HG02798 (cell line): ENCODE measurements at regions not wholly inside any gene's neighbourhood (a gene's known extent, or its start where the extent isn't known, plus 50 kb on each side); places are given as distances from the start of the nearest gene placed in this dataset.
"Not testable (repeated sequence)": the region's sequence is repeated elsewhere in the genome, so short reads cannot be mapped to it uniquely, and the experiment has no call there.

Source experiments
- ATAC-seq: cut with Tn5 transposase; IDR thresholded peaks from one replicate; pipeline ENCODE4 v1.9.1; 2021; ENCODE audit warnings: mild to moderate bottlenecking; ENCODE audit not compliant: unreplicated experiment, poor library complexity

DNA sequence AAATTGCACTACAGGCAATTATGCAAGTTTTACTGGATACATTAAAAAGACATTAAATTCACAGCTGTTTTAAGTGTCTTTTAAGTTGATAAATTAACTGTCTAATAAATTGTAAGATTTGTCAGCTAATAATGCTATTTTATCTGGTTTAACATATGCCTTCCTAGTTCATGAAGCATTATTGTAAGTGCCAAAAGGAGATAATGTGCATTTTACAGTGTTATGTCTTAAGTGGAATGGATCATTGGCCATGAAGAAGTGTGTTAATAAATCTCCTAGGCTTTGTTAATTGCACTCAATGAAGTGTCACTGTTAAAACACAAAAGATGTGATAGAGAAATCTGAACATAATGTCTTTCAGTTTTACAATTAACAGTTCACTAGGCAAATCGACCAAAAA, 784.3 kb upstream of the POU3F4 start:
- ATAC-seq, result no peak

DNA sequence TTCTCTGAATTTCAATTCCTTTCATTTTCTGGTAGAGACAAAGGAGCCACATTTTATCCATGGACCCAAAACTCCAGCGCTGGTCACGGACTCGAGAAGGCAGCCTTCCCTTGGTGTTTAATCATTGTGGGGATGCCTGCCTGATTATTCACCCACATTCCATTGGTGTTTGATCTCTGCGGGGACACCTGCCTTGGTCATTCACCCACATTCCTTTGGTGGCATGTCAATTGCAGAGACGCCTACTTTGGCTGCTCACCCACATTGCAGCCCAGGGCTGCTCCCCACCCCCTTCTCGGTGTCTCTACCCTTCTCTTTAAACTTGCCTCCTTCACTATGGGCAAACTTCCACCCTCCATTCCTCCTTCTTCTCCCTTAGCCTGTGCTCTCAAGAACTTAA, 780.7 kb upstream of the POU3F4 start:
- ATAC-seq, result not testable (repeated sequence)

DNA sequence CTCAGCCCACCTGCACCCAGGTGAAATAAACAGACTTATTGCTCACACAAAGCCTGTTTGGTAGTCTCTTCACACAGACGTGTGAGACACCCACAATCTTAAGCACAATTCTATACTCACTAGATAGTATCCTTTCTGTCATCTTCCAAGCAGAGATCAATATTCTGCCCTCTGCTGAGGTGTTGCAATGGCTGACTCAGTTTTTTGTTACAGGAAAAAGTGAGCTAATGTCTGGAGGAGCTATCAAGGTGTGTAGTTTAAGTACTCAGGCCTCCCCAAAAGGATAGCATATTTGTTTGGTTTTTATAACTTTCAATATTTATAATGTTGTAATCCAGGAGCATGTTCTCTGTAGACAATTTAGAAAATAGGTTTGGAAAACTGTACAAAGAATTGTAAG, 775.2 kb upstream of the POU3F4 start:
- no peak for ATAC-seq

DNA sequence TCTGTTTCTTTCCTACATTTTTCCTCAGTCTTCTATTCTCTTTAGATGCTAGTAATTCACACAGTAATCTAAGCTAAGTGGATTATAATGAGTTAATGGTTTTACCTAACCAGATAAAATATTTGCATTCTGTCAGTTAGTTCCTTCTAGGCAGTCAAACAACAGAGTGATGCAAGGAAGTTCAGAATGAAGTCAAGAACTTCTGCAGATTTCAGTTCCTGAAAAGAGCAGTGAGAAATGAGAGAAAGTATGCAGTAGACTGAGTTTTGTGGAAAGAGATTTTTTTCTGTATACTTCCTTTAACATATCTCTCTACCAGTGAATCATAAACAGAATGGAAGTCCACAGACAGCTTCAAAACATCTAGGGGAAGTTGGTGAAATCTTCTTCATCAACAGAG, 774.0 kb upstream of the POU3F4 start:
- peak; percentile 35 for ATAC-seq

DNA sequence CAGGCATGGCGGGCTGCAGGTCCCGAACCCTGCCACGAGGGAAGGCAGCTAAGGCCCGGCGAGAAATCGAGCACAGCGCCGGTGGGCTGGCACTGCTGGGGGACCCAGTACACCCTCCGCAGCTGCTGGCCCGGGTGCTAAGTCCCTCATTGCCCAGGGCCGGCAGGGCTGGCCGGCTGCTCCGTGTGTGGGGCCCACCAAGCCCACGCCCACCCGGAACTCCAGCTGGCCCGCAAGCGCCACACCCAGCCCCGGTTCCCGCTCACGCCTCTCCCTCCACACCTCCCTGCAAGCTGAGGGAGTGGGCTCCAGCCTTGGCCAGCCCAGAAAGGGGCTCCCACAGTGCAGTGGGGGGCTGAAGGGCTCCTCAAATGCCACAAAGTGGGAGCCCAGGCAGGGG, 769.8 kb upstream of the POU3F4 start:
- ATAC-seq, result not testable (repeated sequence)

DNA sequence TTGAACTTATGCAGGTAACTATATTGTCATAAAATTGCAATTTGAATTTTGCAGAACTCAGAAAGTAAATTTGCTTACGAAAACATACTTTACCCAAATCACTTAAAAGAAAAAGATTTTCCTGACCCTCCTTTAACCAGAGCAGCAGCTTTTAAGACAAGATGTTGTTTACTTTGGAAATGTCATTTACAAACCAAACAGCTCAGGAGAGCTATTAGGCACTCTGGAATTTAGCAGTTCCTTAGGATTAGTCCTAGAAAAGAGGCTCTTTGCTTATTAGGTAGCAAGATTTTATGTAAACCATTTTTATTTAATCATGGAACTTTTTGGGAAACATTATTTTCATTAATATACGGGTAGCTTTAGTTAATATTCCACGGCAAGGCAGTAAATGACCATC, 765.7 kb upstream of the POU3F4 start:
- no peak for ATAC-seq

DNA sequence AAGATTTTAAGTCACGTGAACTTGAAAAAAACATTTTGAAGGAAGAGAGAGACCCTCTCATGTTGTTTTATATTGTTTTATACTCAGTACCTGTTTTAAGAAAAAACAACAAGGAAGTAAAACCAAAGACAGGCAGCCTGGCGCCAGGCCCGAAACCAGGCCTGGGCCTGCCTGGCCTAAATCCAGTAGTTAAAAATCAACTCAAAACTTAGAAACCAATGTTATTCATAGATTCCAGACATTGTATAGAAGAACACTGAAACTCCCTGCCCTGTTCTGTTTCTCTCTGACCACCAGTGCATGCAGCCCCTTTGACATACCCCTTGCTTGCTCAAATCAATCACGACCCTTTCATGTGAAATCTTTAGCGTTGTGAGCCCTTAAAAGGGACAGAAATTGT, 762.4 kb upstream of the POU3F4 start:
- not testable (repeated sequence) for ATAC-seq

DNA sequence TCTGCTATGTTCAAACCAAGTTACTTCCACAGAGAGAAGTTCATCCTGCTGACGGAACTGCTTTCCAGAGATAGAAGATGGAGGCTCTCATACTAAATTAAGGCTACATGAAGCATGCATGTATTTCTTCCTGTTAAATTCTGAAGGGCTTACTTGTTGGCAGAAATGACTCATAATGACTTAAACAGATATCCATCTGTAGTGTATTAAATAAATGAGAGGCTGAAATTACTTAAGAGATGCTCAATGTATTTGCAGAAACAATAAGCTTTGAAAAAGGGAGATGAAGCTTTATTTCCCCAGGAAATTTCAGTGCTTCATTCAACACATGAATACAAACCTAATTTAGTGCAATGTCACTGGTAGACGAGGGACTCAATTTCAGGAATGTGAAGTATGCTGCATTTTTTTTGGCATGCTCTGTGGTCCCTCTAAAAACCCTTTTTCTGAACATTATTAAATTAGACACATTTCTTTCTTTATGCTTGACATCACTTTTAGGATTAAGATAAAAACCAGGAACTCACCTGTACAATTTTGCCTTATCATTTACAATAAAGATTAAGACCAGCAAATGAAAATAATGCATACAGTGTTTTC, 759.1 kb upstream of the POU3F4 start:
- ATAC-seq, result no peak

DNA sequence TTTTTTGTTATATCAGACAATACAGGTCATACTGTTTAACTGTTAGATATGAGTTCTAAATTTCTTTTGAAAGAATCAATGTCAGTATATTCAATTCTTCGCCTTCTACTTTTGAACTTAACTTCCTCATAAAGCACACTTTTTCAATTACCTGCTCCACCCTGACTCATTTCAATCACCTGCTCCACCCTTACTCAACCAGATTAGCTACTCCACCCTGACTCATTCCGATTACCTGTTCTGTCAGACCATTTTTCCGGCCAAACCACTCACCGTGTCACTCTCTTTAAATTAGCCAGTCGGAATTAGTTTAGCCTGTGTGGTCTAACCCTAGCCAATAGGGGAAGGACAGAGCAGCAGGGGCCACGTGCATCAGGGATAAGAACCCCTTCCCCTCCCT, 751.8 kb upstream of the POU3F4 start:
- ATAC-seq, result no peak

DNA sequence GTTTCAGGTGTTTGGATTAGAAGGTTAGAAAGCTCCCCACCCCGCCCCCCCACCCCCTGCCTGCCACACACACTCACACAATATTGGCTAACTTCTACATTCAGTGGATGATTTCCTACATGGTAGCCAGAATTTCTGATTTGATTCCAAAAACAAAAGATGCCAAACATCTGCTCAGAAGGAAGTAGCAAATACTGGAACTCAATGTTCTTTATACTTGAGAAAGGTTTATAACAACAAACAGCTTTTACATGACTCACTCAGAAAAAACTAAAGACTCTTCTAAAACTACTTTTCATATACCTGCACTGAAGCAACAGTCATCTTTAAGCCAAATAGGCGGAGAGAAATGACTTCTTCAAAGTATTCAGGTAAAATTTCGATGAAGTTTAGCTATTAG, 750.5 kb upstream of the POU3F4 start:
- no peak for ATAC-seq

DNA sequence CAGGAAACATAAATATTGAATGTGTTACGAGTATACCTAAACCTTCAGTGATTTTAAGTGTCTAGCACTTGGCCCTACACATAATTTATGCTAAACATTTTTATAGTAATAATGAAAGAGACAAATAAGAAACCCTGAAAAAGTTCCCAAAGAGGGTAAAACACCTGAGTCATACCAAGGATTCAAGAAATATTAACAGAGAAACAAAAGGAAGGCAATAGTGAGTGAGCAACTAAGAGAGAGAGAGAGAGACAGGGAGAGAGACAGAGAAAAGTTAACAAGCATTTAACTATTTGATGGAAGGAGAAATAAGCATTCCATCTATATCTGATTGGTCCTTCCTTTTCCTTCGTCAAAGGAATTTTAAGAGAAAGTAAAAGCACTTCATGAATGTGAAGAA, 743.6 kb upstream of the POU3F4 start:
- no peak for ATAC-seq

DNA sequence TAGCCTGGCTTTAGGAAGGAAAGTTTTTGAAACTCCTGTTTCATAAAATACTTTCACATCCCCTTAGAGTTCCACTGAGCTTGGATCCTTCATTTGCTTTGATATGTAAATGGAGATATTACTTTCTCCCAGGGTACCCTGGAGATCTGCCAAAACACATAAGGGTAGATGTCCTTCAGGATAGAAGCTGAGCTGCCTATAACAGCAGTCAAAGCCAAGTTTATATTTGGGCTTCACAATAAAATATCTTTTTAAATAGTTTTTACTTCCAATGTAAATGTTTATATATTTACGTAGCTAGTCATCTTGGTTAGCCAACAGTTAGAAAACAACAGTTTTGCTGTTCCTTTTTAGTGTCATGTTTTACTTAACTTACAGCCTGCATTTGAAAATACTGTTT, 742.3 kb upstream of the POU3F4 start:
- no peak for ATAC-seq

DNA sequence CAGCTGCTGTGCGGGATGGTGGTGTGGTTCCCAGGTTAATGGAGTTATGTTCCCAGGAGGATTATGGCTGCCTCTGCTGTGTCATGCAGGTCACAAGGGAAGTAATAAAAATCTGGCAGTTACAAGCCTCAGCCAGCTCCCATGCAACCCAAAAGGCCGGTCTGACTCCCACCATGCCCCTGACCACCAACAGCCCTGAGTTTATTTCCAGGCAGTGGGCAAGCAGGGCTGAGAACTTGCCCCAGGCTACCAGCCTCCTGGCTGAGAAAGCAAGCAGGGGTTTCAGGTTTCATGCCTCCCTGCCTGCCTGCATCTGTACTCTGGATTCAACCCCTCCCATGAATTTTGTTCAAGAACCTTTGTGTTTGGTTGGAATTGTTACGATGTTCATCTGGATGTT, 732.7 kb upstream of the POU3F4 start:
- no peak for ATAC-seq

DNA sequence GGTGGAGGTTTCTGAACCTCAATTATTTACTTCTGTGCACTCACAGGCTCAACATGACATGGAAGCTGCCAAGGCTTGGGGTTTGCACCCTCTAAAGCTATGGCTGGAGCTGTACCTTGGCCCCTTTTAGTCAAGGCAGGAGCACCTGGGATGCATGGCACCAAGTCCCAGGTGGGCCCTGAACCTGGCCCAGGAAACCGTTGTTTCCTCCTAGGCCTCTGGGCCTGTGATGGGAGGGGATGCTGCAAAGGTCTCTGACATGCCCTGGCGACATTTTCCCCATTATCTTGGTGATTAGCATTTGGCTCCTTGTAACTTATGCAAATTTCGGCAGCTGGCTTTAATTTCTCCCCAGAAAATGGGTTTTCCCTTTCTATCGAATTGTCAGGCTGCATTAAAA, 726.1 kb upstream of the POU3F4 start:
- ATAC-seq, result no peak

DNA sequence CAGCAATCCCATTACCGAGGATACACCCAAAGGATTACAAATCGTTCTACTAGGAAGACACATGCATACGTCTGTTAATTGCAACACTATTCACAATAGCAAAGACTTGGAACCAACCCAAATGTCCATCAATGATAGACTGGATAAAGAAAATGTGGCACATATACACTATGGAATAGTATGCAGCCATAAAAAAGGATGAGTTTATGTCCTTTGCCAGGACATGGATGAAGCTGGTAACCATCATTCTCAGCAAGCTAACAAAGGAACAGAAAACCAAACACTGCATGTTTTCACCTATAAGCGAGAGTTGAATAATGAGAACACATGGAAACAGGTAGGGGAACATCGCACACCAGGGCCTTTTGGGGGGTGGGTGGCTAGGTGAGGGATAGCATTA, 695.2 kb upstream of the POU3F4 start:
- not testable (repeated sequence) for ATAC-seq

DNA sequence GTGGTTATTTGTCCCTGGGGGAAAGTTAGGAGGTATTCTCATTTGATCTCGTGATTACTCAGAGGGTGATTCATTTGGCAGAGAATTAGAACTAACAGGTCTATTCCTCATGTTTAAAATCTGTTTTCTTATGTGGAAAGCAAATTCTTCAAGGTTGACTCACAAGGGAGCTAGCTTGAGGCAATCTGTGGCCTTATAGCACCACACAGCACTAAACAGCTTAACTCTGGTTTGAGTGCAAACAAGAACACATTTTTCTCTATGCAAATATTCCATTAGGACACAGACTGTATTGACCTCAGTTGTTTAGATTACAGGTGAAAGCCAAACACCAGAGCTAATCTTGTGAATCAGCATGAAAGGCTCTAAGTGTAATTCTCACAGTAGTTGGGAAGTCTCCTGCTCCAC, 694.4 kb upstream of the POU3F4 start:
- no peak for ATAC-seq

DNA sequence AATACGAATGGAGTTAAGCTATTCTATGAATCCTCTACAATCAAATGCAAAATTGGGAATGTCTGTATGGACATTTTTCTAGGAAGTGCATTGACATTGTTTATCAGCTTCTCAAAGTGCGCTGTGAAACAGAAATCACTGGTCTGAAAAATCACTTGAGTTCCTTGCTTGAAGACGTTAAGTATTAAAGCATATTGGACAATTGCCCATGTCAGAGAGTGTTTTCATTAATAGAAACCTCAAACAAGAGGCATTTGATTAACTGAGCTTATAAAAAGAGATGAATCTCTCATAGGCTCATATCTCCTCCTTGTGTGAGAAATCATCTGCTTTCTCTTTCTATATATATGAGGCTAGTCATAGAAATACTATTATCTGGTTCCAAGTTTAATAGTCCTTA, 692.1 kb upstream of the POU3F4 start:
- ATAC-seq, result no peak

DNA sequence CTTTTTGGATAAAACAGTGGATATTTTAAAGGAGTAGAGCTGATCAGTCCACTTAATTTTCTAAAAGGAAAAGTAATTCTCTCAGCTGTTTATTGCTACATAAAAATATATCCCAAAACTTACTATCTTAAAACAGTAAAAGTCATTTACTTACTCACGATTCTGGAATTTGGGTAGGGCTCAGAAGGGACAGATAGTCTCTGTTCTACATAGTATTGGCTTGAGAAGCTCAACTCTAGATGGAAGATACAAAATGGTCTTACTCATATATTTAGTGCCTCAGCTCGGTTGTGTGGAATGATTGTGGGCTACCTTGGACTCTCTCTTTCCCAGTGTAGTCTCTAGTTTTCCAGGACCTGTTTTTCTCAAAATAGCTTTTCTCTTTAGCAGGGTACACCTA, 691.5 kb upstream of the POU3F4 start:
- no peak for ATAC-seq

DNA sequence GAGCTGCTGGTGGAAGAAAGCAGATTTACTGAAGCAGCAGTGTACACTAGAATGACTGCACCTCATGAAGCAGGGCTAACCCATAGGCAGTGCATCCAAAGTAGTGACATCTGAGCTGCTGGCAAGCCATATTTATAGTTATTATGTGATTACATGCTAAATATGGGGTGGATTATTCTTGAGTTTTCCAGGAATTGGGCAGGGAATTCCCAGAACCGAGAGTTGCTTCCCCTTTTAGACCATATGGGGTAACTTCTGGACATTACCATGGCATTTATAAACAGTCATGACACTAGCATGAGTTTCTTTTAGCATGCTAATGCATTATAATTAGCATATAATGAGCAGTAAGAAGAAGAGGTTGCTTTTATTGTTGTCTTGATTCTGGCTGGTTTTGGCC, 665.8 kb upstream of the POU3F4 start:
- ATAC-seq, result no peak

DNA sequence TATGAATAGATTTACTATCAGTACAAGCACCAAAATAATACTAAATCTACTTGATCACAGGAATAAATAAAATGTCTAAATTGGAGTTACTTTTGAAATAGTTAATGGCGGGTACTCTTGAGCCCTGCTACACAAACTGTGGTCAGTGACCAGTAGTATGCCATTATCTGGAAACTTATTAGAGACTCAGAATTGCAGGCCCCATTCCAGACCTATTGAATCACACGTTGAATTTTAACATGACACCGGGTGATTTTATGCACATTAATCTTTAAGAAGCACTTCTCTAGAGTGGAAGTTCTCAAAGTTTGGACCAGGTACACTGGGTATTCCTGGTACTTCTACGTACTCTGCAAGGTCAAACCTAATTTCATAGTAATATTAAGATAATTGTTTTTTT, 660.0 kb upstream of the POU3F4 start:
- ATAC-seq, result no peak
